ENCODE measurements at regions not wholly inside any gene's neighbourhood (a gene's known extent, or its start where the extent isn't known, plus 50 kb on each side); places are given as distances from the start of the nearest gene placed in this dataset.

DNA sequence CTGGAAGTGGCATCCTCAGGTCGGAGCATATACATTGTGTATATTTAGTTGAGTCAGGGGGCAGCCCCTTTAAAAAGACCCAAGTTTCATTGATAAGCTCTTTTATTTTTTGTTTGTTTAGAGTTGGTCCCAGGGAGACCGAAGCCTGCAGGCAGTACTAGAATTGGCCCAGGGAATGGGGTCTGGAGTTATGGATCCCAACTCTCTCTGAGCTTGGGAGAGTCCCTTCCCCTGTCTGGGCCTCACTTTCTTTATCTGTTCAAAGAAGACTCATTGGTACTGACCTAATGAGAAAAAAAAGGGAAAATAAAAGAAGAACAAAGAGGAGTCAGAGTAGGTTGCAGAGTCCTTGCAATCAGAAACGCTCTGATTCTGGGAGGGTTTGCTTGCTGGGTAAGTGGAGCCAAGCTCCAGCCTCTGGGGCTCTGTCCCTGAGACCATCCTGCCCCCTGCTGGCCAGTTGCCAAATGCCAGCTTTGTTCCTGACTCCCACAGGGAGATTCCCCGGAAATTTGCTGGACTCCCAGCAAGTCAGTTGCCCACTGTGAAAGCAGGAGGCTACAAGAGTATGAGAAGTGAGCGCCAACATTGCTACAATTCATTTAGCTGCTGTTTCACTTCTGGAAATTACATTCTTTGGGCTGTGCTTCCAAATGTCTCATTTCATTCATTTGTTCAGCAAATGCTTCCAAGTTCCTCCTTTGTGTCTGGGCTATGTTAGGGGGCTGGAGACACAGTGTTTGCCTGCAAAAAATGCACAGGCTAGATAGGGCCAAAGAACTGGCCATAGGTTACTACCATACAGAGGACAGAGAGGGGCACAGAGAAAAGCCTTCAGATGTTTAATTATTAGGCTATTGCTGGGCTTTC lies 156.2 kb downstream of the MELK start:
- in situ Hi-C loops (cut with MboI; ENCODE audit: low pct_unique_long_range_greater_than_20kb, low sequenced_read_pairs), result no loop called here
- peak; percentile 82 for DNase-seq

DNA sequence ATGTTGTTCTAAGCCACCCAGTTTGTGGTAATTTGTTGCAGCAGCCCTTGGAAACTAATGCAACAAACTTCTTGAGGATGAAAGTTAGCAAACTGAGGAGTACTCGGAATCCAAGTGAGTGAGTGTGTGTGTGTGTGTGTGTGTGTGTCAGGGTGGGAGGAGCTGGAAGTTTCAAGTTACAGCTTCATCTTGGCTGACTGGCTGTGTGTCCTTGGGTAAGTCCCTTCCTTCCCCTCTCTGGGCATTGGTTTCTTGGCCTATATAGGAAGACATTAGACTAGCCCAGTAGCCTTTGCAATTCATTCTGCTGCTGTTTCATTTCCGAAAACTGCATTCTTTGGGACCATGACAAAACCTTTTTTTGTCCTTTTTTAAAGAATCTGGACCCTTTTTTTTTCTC lies 157.2 kb downstream of the MELK start:
- no peak for DNase-seq
- in situ Hi-C loops (cut with MboI; ENCODE audit: low pct_unique_long_range_greater_than_20kb, low sequenced_read_pairs), result no loop called here

DNA sequence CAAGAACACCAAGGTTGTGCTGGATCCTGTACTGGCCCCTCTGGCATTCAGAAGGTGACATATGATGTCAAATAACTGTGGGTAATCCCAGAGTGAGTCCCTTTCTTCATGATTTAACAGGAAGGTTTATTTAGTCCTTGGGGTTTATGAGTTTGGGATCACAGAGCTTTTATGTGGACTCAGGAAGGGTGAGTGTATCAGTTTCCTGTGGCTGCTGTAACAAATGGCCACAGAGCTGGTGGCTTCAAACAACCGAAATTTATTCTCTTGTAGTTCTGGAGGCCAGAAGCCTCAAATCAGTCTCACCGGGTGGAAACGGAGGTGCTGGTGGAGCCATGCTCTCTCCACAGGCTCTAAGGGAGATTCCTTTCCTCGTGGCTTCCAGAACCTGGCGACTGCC lies 157.7 kb downstream of the MELK start:
- in situ Hi-C loops (cut with MboI; ENCODE audit: low pct_unique_long_range_greater_than_20kb, low sequenced_read_pairs), result no loop called here
- no peak for DNase-seq

DNA sequence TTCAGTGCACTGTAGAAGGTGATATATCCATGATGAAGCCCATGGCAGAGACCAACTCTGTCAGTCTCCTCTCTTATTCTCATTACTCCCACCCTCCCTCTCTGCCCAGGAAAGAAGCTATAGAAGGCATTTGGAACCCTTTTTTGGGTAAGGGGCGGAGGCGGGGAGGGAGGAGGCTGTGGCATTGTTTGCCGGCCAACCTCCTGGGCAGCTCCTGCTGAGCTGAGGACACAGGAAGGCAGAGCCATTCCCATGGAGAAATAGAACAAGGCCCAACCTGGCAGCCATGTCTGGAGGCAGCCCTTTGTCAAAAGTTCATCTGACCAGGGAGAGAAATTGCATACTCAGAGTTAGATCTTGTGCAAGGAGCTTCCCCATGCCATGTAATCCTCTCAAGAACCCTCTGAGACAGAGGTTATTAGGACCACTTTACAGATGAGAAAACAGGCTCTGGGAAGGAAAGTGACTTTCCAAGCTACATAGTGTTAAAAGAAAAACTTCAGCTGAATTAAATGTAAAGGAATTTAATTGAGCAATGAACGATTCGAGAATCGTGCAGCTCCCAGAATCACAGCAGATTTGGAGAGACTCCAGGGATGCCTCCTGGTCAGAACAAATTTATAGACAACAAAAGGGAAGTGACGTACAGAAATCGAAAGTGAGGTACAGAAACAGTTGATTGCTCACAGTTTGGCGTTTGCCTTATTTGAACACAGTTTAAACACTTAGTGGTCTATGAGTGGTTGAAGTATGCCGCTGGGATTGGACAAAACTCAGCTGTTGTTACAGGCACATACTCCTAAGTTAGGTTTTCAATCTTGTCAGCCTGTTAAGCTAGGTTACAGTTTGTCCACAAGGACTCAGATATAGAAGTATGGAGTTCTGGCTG lies 158.6 kb downstream of the MELK start:
- peak; percentile 37 for DNase-seq
- in situ Hi-C loops (cut with MboI; ENCODE audit: low pct_unique_long_range_greater_than_20kb, low sequenced_read_pairs), result no loop called here

DNA sequence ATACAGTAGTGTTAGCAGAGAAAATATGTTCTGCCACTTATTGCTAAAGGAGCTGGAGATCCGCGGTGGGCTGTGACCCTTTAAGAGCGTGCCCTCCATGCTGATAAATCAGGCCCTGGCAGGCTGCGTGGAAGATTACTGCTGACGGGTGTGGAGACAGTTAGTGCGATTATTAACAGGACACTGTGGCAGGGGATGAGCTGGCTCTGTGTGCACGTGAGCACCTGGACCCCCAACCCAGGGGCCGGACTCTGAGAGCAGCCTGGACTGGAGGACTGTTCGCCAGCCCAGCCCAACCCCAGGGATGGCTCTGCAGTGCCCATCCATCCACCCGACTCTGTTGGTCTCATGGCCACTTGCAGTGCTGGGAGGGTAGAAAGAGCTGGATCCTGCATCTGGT lies 162.0 kb downstream of the MELK start:
- no peak for DNase-seq
- in situ Hi-C loops (cut with MboI; ENCODE audit: low pct_unique_long_range_greater_than_20kb, low sequenced_read_pairs), result no loop called here

DNA sequence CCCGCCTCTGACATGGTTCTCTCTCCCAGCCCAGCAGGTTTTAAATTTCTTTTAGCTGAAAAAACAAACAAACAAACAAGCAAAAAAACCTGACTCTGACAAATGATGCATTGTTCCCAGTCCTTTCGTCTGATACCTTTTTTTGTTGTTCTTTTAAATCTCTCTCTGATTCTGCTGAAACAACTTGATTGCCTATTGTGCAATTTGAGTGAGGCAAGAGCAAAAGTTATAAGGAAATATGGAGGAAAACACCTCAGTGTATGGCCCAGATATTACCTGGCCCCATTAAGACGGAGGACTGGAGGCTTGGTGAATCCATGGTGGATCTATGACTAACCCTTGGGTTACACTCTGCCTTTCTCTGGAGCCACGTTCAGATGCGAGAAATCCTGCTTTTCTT lies 164.0 kb downstream of the MELK start:
- in situ Hi-C loops (cut with MboI; ENCODE audit: low pct_unique_long_range_greater_than_20kb, low sequenced_read_pairs), result no loop called here

DNA sequence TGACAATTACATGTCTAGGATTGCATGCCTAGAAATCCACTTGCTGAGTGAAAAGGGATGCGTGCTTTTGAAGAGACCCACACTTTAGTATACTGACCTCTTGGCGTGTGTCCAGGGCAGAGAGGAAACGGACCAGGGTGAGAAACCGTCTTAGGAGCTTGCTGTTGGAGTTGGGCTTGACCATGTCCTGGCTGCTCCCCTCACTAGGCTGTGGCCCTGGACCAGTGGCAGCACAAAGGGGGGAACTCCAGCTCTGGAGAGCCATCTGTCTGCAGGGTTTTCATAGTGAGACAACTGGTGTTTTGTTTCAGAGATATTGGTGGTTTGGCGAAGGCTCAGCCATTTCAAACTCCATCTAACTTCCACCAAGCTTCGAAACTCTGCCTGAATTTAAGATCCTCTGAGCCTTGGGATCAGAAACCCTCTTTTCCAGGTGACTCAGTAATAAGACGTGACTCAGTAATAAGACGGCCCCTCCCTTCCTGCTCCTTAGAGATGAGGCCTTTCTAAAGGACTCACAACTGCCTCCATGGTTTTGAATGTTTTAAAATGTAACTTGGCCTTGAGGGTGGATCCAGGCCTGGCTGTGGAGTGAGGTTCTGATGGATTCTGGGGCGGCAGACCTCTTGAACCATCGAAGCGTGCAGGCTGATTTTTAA lies 165.8 kb downstream of the MELK start:
- in situ Hi-C loops (cut with MboI; ENCODE audit: low pct_unique_long_range_greater_than_20kb, low sequenced_read_pairs), result no loop called here
- no peak for DNase-seq

More for the DNA sequence above, 164.0 kb downstream of the MELK start:
- DNase-seq, result no peak

DNA sequence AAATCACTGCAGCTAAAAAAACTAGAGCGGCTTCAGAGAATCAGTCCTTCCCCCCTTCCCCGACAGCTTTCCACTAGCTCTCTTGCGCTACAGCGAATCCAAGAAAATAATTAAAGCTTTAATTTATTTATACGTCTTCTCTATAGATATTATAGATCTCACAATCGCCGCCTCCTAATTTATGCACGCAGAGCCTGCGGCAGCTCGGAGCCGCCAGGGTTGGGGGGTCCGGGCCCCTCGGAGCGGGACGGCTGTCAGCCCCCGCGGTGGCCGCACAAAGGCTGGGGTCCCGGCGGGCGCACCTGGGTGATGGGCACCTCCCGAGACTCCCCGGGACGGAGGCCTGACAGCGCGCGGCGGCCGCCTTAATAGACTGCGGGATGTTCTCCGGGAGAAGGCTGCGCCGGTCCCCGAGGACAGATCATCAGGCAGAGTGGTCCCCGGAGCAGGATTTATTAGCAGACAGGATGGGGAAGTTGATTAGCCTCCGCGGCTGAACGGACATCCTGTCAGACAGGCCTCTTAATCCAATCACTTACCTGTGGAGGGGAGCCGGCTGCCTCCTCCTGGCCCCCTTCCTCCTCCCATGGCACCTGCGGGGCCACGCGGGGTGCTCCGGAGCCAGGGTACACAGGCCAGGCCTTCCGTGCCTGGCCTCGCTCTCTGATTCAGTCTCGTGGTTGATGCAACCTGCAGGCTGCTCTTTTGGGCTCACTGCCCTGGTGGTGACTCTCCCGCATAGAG lies 166.8 kb downstream of the MELK start:
- in situ Hi-C loops (cut with MboI; ENCODE audit: low pct_unique_long_range_greater_than_20kb, low sequenced_read_pairs), result no loop called here
- DNase-seq, result no peak

DNA sequence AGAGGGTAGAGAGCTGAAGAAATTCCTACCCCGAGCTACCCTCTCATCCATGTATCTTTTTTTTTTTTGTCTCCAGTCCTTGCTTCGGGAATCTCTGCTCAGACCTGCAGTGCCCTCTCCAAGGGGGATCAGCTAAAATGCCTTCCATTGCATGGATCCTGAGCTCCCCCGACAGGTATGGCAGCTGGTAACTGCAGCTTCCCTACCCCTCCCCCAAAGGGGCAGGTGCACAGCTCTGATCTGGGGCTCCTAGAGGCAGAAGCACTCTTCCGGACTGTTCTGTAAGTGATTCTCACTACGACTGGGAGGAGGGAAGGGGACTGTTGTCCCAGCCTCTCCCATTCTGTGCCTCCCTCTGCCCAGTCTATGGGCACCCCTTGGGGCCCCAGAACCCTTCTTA lies 169.6 kb downstream of the MELK start:
- no peak for DNase-seq
- in situ Hi-C loops (cut with MboI; ENCODE audit: low pct_unique_long_range_greater_than_20kb, low sequenced_read_pairs), result no loop called here

DNA sequence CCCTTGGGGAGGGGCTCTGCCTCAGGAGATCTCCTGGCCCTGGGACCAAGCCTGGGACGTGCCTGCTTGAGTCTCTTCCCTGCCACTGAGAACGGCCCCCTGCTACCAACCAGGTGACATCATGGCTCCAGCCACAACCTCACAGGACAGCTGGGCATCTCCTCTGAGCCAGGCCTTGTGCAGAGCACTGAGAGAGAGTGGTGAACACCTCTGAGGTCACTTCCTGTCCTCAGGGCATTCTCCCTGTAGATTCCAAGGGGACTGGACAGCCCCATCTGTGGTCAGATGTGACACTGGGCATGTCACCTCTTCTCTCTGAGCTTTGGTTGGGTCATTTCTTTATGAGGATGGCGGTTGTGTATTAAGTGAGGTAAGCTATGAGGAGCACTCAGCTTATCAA lies 172.0 kb downstream of the MELK start:
- in situ Hi-C loops (cut with MboI; ENCODE audit: low pct_unique_long_range_greater_than_20kb, low sequenced_read_pairs), result no loop called here
- no peak for DNase-seq

DNA sequence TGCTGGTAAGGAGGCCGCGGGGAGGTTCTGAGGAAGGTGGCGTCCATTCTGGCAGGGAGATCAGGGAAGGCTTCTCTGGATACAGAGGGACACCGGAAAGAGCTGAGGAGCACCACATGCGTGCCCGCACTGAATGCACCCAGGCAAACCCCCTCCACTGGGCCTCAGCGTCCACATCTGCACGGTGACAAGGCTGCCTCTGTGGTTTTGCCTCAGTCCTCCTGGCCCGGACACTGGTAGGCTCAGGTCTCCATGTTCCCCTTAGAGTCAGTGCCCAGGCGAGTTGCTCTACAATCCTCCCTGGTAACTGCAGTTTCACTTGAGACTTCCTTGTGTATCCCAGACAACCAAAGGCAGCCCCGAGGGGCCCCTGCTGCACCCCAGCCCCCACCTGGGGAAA lies 173.3 kb downstream of the MELK start:
- in situ Hi-C loops (cut with MboI; ENCODE audit: low pct_unique_long_range_greater_than_20kb, low sequenced_read_pairs), result no loop called here
- no peak for DNase-seq

DNA sequence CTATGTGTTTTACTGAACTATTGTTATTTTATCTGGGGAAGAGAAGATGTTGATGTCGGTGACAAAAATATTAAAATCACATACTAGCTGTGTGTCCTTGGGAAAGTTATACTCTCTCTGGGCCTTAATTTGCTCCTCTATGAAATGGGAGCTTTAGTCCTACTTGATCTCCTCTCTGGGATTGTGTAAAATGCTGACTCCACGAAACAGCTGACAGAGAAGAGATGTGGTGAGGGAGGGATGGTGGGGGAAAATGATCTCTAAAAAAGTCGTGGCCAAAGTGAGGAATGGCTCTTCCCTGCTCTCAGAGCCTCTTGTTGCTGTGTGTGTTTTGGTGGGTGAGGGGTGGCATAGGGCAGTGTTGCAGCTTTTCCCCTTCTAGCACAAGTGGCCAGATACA lies 173.7 kb downstream of the MELK start:
- no peak for DNase-seq
- in situ Hi-C loops (cut with MboI; ENCODE audit: low pct_unique_long_range_greater_than_20kb, low sequenced_read_pairs), result no loop called here

DNA sequence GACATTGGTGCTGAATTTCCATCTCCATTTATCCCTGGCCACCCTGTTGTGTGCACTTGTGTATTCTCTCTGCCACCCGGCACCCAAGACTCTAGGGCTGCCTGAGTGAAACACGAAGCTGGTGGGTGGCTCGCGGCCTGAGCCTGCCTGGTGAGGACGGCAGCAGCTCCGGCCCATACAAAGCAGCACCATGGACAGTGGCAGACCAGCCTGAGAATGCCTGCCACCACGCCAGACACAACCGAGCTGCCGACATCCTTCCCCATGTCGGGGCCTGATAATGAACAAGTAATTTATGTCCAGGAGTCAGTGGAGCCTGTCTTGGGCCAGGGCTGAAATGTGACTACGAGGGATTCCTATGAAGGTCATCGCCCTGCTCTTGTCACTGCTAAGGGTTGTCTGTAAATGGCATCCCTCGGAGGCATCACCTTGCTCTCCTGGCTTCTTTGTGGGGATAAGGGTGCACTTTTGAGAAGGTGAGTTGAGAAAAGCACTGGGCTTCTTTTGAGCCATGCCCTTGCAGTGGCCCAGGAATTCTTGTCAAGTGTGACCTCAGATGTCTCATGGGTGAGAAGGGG lies 175.7 kb downstream of the MELK start:
- in situ Hi-C loops (cut with MboI; ENCODE audit: low pct_unique_long_range_greater_than_20kb, low sequenced_read_pairs), result no loop called here
- peak; percentile 66 for DNase-seq

DNA sequence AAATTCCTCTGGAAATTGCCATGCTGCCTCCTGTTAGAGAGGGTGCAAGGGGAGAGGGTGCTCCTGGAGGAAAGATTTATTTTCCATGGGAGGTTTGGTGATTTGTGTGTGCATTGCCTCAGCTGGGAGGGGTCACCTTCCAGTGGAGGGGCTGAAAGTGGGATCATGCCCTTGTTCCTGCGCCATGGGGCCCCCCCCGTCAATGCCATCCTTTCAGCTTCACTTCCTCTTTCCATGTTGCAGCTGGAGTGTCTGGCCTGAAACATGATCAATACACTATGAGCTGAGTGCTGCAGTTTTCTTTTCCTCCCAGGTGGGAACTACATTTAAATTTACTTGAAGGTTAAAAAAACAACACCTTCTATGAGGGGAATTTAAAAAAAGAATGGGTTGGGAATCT lies 176.8 kb downstream of the MELK start:
- DNase-seq, result peak; percentile 24
- in situ Hi-C loops (cut with MboI; ENCODE audit: low pct_unique_long_range_greater_than_20kb, low sequenced_read_pairs), result no loop called here

DNA sequence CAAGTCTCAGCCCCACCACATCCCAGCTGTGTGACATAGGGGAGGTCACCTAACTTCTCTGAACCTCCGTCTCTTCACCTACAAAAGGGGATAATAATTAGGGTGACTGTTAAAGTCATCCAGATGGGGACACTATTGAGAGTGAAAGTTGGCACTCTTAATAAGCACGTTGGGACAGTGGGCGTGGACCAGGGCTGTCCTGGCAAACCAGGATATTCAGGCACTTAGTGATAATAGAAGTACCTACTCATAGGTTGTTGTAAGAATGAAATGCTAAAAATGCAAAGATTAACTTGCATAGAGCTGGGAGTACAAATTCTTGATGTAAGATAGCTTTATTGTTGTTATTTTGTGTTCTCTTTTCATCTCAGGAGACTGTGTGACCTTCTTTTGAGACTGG lies 177.9 kb downstream of the MELK start:
- in situ Hi-C loops (cut with MboI; ENCODE audit: low pct_unique_long_range_greater_than_20kb, low sequenced_read_pairs), result no loop called here

DNA sequence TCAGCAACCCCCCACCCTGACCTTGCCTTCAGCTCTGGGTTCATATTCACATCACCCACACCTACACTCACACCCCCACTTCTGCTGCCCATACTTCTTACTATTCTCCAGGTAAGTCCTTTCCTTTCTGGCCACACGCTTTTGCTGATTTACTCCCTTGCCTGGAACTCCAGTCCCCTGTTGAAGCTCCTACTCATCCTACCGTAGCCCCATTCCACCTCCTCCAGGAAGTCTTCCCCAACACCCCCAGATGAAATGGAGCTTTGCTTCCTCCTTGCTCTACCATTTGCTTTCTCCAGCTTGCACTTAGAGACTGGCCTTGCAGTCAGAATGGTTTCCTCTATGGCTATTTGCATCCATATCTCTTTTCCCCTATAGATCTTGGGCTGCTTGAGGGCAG lies 182.3 kb downstream of the MELK start:
- DNase-seq, result no peak
- in situ Hi-C loops (cut with MboI; ENCODE audit: low pct_unique_long_range_greater_than_20kb, low sequenced_read_pairs), result no loop called here

More for the DNA sequence above, 177.9 kb downstream of the MELK start:
- DNase-seq, result no peak

DNA sequence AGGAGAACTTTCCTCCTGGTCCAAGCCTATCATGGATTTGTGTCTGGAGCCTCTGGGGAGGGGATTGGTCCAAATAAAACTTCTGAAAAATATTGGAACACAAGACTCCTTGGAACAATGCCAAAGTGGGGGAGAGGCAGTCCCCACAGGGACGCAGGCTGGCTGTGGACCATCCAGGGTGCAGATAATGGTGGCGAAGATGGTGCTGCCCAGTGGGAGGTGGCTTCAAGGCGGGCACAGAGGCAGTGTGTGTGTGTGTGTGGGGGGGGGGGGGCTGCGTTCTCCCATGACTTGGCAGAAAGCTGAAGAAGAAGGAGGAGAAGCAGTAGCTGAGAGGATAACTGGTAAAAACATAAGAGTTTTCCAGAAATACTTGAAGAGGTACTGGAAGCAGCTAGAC lies 186.4 kb downstream of the MELK start:
- no peak for DNase-seq
- in situ Hi-C loops (cut with MboI; ENCODE audit: low pct_unique_long_range_greater_than_20kb, low sequenced_read_pairs), result no loop called here

DNA sequence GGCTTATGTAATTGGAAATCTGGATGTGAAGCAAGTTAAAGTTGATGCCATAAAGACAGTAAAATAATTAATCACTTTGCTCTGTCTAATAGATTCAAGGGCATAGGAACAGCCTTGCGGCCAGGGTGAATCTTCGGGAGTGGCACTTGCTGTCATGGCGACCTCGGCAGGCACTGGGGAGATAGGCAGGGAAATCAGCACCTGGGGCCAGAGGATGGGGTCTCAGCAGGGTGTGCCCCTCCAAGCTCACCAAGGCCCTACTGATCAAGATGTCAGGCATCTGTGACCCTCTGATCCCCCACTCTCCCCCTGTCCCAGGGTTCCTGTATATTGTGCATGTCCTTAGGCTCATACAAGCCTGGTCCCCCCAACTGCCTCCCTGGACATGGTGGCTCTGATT lies 187.3 kb downstream of the MELK start:
- in situ Hi-C loops (cut with MboI; ENCODE audit: low pct_unique_long_range_greater_than_20kb, low sequenced_read_pairs), result no loop called here
- DNase-seq, result no peak
